ENCODE measurements at regions not wholly inside any gene's neighbourhood (a gene's known extent, or its start where the extent isn't known, plus 50 kb on each side); places are given as distances from the start of the nearest gene placed in this dataset.

DNA sequence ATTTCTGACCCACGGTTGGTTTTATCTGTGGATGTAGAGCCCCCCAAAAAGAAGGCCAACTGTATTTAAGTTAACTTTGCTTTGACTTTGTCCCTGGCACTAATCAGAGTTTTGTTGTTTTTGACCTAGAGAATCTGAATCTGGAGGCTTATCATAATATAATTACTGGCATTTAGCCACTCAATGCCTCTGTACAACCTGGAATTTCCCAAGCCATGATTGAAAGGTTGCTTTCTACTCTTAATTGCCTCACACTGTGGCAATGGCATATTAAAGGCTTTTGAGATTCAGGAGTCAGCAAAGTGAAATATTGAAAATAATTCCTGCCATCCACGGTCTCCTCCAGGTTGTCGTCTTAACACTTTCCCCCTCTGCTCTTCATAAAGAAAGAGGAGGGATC lies 205.2 kb upstream of the GHITM start:
- no peak overlapping the region for H3K4me3 ChIP-seq (ENCODE audit: low read depth, low read length)
- TF ChIP-seq, protein P1, sequence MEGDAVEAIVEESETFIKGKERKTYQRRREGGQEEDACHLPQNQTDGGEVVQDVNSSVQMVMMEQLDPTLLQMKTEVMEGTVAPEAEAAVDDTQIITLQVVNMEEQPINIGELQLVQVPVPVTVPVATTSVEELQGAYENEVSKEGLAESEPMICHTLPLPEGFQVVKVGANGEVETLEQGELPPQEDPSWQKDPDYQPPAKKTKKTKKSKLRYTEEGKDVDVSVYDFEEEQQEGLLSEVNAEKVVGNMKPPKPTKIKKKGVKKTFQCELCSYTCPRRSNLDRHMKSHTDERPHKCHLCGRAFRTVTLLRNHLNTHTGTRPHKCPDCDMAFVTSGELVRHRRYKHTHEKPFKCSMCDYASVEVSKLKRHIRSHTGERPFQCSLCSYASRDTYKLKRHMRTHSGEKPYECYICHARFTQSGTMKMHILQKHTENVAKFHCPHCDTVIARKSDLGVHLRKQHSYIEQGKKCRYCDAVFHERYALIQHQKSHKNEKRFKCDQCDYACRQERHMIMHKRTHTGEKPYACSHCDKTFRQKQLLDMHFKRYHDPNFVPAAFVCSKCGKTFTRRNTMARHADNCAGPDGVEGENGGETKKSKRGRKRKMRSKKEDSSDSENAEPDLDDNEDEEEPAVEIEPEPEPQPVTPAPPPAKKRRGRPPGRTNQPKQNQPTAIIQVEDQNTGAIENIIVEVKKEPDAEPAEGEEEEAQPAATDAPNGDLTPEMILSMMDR (IDR thresholded peaks at IDR 0.05; ENCODE audit: insufficient read depth, low read depth, low read length, missing control alignments): no peak
- DNase-seq (ENCODE audit: low read depth): no peak

DNA sequence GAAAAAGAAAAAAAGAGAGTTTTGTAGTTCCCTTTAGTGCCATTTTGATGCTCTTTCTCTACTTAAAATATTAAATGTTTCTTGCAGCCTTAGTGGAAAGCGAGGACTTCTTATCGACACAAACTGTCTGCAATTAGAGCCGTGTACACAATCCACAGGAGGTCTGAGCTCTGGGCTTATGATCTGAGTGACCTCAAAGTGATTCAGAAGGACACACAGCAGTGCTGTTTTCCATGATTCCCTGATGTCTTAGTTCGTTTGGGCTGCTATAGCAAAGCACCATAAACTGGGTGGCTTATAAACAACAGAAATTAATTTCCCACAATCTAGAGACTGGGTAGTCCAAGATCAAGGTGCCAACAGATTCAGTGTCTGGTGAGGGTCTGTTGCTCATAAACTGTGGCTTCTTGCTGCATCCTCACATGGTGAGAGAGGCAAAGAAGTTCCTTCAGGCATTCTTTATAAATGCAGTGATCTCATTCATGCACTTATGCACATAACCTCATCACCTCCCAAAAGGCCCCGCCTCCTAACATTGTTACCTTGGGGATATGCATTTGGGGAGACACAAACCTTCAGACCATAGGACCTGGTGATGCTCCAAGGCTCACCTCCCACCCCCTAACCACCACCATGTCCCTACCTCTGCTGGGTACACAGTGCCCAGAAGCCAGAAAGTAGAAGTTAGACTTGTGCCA lies 204.5 kb upstream of the GHITM start:
- no peak for DNase-seq (ENCODE audit: low read depth)
- TF ChIP-seq, protein P1 (IDR thresholded peaks at IDR 0.05; ENCODE audit: insufficient read depth, low read depth, low read length, missing control alignments): no peak
- no peak overlapping the region for H3K4me3 ChIP-seq (ENCODE audit: low read depth, low read length)

DNA sequence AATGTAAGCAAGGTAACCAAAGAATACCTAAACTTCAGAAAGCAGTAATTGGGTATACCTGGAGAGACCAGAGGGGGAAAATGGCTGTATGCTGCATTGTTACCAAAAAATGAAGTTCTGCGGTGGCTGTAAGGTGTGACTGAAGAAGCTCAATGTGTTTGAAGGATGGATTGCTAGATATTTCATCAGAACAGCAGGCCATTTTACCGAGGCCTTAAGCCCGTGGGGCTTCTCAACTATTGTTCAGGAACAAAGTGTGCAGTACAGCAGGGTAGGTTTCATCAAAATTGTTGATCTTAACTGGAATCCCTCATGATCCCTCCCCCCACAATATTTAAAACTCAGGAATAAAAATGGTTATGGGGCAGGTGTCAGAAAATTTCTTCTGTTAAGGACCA lies 204.0 kb upstream of the GHITM start:
- TF ChIP-seq, protein P1 (IDR thresholded peaks at IDR 0.05; ENCODE audit: insufficient read depth, low read depth, low read length, missing control alignments): no peak

DNA sequence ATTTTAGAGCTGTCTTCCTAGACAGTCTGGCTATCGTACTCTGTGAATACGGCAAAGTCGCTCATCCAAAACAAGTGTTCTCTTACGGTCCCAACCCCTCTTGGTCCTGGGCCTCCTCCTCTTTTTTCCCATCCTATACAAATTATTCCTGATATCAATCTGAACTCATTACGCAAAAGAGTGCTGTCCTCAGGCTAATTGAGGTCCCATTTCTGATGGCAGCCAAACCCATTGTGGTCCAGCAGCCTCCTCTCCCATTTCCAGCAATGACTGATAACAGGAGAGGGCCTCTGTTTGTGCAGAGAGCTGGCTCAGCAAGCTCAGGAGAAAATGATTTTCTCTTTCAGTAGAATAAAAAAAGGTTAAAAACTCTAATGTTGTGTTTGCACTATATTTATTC lies 203.4 kb upstream of the GHITM start:
- DNase-seq (ENCODE audit: low read depth): no peak

More for the DNA sequence above, 204.0 kb upstream of the GHITM start:
- no peak for DNase-seq (ENCODE audit: low read depth)
- H3K4me3 ChIP-seq (ENCODE audit: low read depth, low read length): no peak overlapping the region

DNA sequence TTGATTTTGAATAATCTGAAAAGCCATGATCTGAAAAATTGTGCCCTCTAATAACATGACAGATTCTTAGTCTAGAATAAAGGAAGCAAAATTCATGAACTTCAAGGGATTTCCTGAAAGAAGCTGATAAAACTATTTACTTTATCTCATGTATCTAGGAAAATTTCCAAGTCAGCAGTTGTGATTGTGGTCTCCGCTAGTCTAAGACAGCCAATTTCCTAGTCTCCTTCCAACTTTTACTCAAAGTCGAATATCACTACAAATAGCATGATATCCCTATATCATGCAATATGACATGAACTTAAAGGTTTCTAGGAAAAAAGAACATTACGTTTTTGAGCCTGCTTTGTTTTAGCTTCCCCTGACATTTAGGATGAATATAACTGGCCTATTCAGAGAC lies 202.1 kb upstream of the GHITM start:
- H3K4me3 ChIP-seq (ENCODE audit: low read depth, low read length): no peak overlapping the region
- TF ChIP-seq, protein P1 (IDR thresholded peaks at IDR 0.05; ENCODE audit: insufficient read depth, low read depth, low read length, missing control alignments): no peak
- no peak for DNase-seq (ENCODE audit: low read depth)

More for the DNA sequence above, 203.4 kb upstream of the GHITM start:
- TF ChIP-seq, protein P1 (IDR thresholded peaks at IDR 0.05; ENCODE audit: insufficient read depth, low read depth, low read length, missing control alignments): no peak
- H3K4me3 ChIP-seq (ENCODE audit: low read depth, low read length): no peak overlapping the region

DNA sequence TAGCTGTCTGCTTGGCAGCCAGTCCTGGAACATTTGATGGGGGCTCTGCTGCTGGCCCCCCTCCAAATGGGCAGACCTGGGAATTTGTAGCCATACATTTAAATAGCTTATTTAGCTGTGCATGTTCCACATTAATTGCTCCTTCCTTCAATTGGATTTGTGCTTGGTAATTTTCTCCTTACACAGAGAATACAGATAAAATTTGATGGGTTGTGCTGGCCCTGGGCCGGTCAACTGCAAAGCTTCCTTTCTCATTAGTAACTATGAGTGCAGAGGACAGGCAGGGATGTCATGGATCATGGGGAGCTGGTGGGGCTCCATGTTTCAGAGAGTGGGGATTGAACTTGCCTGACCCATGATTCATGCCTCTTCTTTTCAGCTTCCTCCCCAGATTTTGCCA lies 201.5 kb upstream of the GHITM start:
- TF ChIP-seq, protein P1 (IDR thresholded peaks at IDR 0.05; ENCODE audit: insufficient read depth, low read depth, low read length, missing control alignments): no peak
- DNase-seq (ENCODE audit: low read depth): no peak
- H3K4me3 ChIP-seq (ENCODE audit: low read depth, low read length): no peak overlapping the region

DNA sequence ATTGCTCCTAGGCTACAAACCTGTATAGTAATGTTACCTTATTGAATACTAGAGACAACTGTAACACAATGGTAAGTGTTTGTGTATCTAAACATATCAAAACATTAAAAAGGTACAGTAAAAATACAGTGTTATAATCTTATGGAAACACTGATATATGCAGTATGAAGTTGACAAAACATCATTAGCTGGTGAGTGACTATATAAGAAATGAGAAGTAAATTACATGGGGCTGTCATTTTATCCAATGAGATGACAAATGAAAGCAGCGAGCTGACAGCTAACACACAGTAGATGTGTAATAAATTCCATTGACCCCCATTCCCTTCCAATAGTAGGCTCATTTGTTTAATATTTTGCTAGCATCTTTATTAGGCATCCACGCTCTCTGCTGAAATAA lies 198.1 kb upstream of the GHITM start:
- TF ChIP-seq, protein P1 (IDR thresholded peaks at IDR 0.05; ENCODE audit: insufficient read depth, low read depth, low read length, missing control alignments): no peak
- no peak overlapping the region for H3K4me3 ChIP-seq (ENCODE audit: low read depth, low read length)

More for the DNA sequence above, 198.1 kb upstream of the GHITM start:
- DNase-seq (ENCODE audit: low read depth): no peak
